PC-9 (cell line): ENCODE measurements at regions not wholly inside any gene's neighbourhood (a gene's known extent, or its start where the extent isn't known, plus 50 kb on each side); places are given as distances from the start of the nearest gene placed in this dataset.

Source experiments
- BruUV-seq: library from RNA; stranded (reverse); fragments of 400-500 nt; replicated peaks from 2 replicates; lab custom pipeline; 2021; lab: Mats Ljungman, UMichigan
- CTCF ChIA-PET: fragments of 300-600 bp; sonication (Branson Sonifier 250); formaldehyde crosslinking; loops from one replicate; lab custom pipeline; 2022; ENCODE audit warnings: antibody characterized with exemption; lab: Charles Lee
- POLR2A ChIA-PET: fragments of 300-600 bp; sonication (Branson Sonifier 250); formaldehyde crosslinking; loops from one replicate; lab custom pipeline; 2022; ENCODE audit warnings: antibody characterized with exemption; ENCODE audit not compliant: unreplicated experiment; lab: Charles Lee
- DNase-seq, 2 experiments: peaks; one replicate each; pipeline versions ENCODE4 v3.0.0 to v3.0.0-alpha.2; 2015 to 2022; ENCODE audit warnings: mixed read lengths in 1 of 2
- H2AFZ ChIP-seq: fragments of 200-600 bp; sonication (generic); 2 replicates; pipeline ENCODE4 v1.8.1; 2017; ENCODE audit warnings: antibody characterized with exemption
- H3F3A ChIP-seq: fragments of 200-600 bp; sonication (generic); 2 replicates; pipeline ENCODE4 v1.8.1; 2017; ENCODE audit warnings: antibody characterized with exemption, mild to moderate bottlenecking, low read depth; ENCODE audit not compliant: insufficient read depth
- H3K27ac ChIP-seq: fragments of 200-600 bp; sonication (generic); 2 replicates; pipeline ENCODE4 v1.6.1; 2016; ENCODE audit warnings: mixed run types
- H3K27me3 ChIP-seq: fragments of 200-600 bp; sonication (generic); 2 replicates; pipeline ENCODE4 v1.6.1; 2016; ENCODE audit warnings: low read depth, mixed run types; ENCODE audit not compliant: insufficient read depth
- H3K36me3 ChIP-seq: fragments of 200-600 bp; sonication (generic); 2 replicates; pipeline ENCODE4 v1.6.1; 2016; ENCODE audit warnings: low read depth, mixed run types
- H3K4me1 ChIP-seq: fragments of 200-600 bp; sonication (generic); replicated peaks from 2 replicates; pipeline ENCODE4 v1.6.1; 2016; ENCODE audit warnings: mixed run types; ENCODE audit not compliant: insufficient read depth
- H3K4me2 ChIP-seq: fragments of 200-600 bp; sonication (generic); 2 replicates; pipeline ENCODE4 v1.6.1; 2017; ENCODE audit warnings: mixed run types
- H3K4me3 ChIP-seq: fragments of 200-600 bp; sonication (generic); 2 replicates; pipeline ENCODE4 v1.6.1; 2016; ENCODE audit warnings: mixed run types
- H3K79me2 ChIP-seq: fragments of 200-600 bp; sonication (generic); 2 replicates; pipeline ENCODE4 v1.6.1; 2017; ENCODE audit warnings: low read depth, mixed run types
- H3K9me2 ChIP-seq: fragments of 200-600 bp; sonication (generic); 2 replicates; pipeline ENCODE4 v1.8.1; 2017; ENCODE audit warnings: mild to moderate bottlenecking; ENCODE audit not compliant: insufficient read depth
- H3K9me3 ChIP-seq: fragments of 200-600 bp; sonication (generic); 2 replicates; pipeline ENCODE4 v1.8.1; 2016; ENCODE audit warnings: low read depth; ENCODE audit not compliant: insufficient read depth
- H4K20me1 ChIP-seq: fragments of 200-600 bp; sonication (generic); 2 replicates; pipeline ENCODE4 v1.8.1; 2017; ENCODE audit not compliant: insufficient read depth
- EZH2 ChIP-seq: fragments of 200-600 bp; sonication (generic); IDR thresholded peaks from 2 replicates; pipeline ENCODE4 v1.8.0; 2017; ENCODE audit warnings: antibody characterized with exemption, low read depth
- intact Hi-C: fragments of 100-400 bp; cut with micrococcal nuclease; formaldehyde crosslinking; loops from one replicate; pipeline ENCODE4 v1.10.0; 2022; ENCODE audit not compliant: unreplicated experiment
- TF ChIP-seq, protein P1 (sequence below): fragments of 200-600 bp; sonication (generic); conservative IDR thresholded peaks from 2 replicates; pipeline ENCODE4 v1.6.1; 2017; ENCODE audit warnings: mixed run types, antibody characterized with exemption, mild to moderate bottlenecking, moderate library complexity

DNA sequence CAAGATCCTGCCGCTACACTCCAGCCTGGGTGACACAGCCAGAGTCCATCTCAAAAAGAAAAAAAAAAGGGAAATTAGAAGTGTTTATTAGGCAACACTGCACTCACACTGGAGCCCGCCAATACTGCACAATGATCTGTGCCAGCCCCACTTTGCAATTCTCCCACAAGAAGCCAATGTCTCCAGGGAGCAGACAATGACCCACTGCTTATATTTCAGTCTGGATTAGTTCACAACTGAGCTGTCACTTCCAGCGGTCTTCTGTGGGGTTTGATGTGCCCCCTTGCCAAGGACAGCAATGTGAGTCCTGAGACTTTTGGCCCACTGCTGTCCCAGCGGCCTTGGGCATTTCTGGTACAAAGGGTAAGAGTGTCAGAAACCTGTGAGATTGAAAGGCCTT is 85.6 kb upstream of the PPM1B start:
- Histone ChIP-seq H3F3A (no peaks in the 10 kb centered on the region), H3K36me3 (no peaks in the 10 kb centered on the region), H3K27ac (no peak overlapping the region), H3K4me1 (peaks cover 4% of the 10 kb centered on the region; the same call in 1 of the 2 replicates), H3K9me3 (no peaks in the 10 kb centered on the region), H3K9me2 (no peaks in the 10 kb centered on the region), H3K79me2 (no peaks in the 10 kb centered on the region), H3K4me3 (no peak overlapping the region), H3K27me3 (no peaks in the 10 kb centered on the region), H2AFZ (no peak overlapping the region), H3K4me2 (no peak overlapping the region), H4K20me1 (no peaks in the 10 kb centered on the region)
- POLR2A ChIA-PET = no interaction called here
- DNase-seq = no peak
- CTCF ChIA-PET = no interaction called here
- intact Hi-C loops = no loop called here
- no peak for TF ChIP-seq EZH2
- TF ChIP-seq, protein P1, sequence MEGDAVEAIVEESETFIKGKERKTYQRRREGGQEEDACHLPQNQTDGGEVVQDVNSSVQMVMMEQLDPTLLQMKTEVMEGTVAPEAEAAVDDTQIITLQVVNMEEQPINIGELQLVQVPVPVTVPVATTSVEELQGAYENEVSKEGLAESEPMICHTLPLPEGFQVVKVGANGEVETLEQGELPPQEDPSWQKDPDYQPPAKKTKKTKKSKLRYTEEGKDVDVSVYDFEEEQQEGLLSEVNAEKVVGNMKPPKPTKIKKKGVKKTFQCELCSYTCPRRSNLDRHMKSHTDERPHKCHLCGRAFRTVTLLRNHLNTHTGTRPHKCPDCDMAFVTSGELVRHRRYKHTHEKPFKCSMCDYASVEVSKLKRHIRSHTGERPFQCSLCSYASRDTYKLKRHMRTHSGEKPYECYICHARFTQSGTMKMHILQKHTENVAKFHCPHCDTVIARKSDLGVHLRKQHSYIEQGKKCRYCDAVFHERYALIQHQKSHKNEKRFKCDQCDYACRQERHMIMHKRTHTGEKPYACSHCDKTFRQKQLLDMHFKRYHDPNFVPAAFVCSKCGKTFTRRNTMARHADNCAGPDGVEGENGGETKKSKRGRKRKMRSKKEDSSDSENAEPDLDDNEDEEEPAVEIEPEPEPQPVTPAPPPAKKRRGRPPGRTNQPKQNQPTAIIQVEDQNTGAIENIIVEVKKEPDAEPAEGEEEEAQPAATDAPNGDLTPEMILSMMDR = no peak
- no TSS peak for BruUV-seq

DNA sequence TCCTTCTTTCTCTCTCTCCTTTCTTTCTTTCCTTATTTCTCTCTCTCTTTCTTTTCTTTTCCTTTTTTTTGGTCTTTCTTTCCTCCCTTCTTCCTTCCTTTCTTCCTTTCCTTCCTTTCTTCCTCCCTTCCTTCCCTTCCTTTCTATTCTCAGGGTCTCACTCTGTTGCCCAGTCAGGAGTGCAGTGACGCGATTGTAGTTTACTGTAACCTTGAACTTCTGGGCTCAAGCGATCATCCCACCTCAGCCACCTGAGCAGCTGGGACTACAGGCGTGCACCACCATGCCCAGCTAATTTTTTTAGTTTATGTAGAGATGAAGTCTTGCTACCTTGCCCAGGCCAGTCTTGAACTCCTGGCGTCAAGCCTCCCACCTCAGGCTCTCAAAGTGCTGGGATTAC is 83.8 kb upstream of the PPM1B start:
- H3K27ac ChIP-seq = no peak overlapping the region
- intact Hi-C loops = loop anchor here (5.0 kb wide), 2 partner anchors 208 to 872 kb away; no protein-coding TSS in a partner anchor
- H3K79me2 ChIP-seq = no peaks in the 10 kb centered on the region
- no peaks in the 10 kb centered on the region for H3K36me3 ChIP-seq
- H3K9me2 ChIP-seq = no peaks in the 10 kb centered on the region
- no peak overlapping the region for H3K4me3 ChIP-seq
- no peaks in the 10 kb centered on the region for H3K9me3 ChIP-seq
- no peak overlapping the region for H2AFZ ChIP-seq
- no peaks in the 10 kb centered on the region for H3F3A ChIP-seq
- TF ChIP-seq, protein P1 = no peak
- no peak for TF ChIP-seq EZH2
- CTCF ChIA-PET = no interaction called here
- no TSS peak for BruUV-seq
- no peaks in the 10 kb centered on the region for H4K20me1 ChIP-seq
- peaks cover 4% of the 10 kb centered on the region; the same call in 1 of the 2 replicates for H3K4me1 ChIP-seq
- DNase-seq = no peak
- H3K4me2 ChIP-seq = no peak overlapping the region
- no peaks in the 10 kb centered on the region for H3K27me3 ChIP-seq
- POLR2A ChIA-PET = interaction anchor here (0.6 kb wide), 1 partner anchor 86 kb away, joined by 3 read pairs; no protein-coding TSS in a partner anchor

DNA sequence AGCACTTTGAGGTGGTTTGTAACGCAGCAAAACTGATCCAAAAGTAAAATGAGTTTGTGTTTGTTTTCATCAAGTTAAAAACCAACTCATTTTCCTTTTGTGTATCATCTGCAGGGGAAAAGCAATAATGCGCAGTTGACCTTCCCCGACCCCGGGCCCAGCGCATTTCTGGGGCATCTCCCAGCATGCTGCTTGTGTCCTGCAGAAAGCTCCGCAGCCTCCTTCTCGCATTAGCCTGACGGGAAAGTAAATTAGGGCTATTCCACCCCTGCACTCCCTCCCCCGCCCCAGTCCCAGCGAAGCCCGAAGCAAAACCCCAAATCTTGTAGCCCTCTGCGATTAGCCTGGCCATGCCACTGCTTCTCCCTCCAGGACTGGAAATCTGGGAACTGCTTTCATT is 82.0 kb upstream of the PPM1B start:
- TF ChIP-seq, protein P1 = no peak
- Histone ChIP-seq H3F3A (no peaks in the 10 kb centered on the region), H3K9me3 (no peaks in the 10 kb centered on the region), H3K27ac (no peak overlapping the region), H3K9me2 (no peaks in the 10 kb centered on the region), H3K36me3 (no peaks in the 10 kb centered on the region), H3K27me3 (no peaks in the 10 kb centered on the region), H2AFZ (peak overlapping the region; percentile 72), H3K79me2 (no peaks in the 10 kb centered on the region), H3K4me2 (peak overlapping the region; percentile 81), H3K4me1 (peaks cover 10% of the 10 kb centered on the region; the same call in 1 of the 2 replicates), H3K4me3 (no peak overlapping the region), H4K20me1 (no peaks in the 10 kb centered on the region)
- DNase-seq = no peak
- intact Hi-C loops = loop anchor here (1.0 to 5.0 kb wide), 6 partner anchors 82 to 871 kb away; partner anchors contain the start of gene PPM1B
- ChIA-PET POLR2A (no interaction called here), CTCF (interaction anchor here (0.6 to 0.7 kb wide), 3 partner anchors 25 to 205 kb away, joined by 3 to 8 read pairs (median 3); no protein-coding TSS in a partner anchor)
- no TSS peak for BruUV-seq
